ENCODE measurements at regions not wholly inside any gene's neighbourhood (a gene's known extent, or its start where the extent isn't known, plus 50 kb on each side); places are given as distances from the start of the nearest gene placed in this dataset.

- DNase-seq (ENCODE audit: low spot score), result no peak
- TF ChIP-seq FOXA2 (IDR thresholded peaks at IDR 0.05) (no peak), GABPA (IDR thresholded peaks at IDR 0.05 in 1 of 2, conservative IDR thresholded peaks at IDR 0.05 in 1 of 2) (no peak), EGR1 (IDR thresholded peaks at IDR 0.05; ENCODE audit: low read depth in 2 of 2) (no peak), SP1 (IDR thresholded peaks at IDR 0.05) (no peak), YY1 (IDR thresholded peaks at IDR 0.05) (no peak), JUND (IDR thresholded peaks at IDR 0.05) (no peak), CTCF (IDR thresholded peaks at IDR 0.05; ENCODE audit: low read depth, low read length, missing input control) (no peak), HNF4G (IDR thresholded peaks at IDR 0.05) (no peak), TAF1 (conservative IDR thresholded peaks at IDR 0.05) (no peak), MAX (IDR thresholded peaks at IDR 0.05) (no peak), REST (IDR thresholded peaks at IDR 0.05) (no peak), FOXA1 (IDR thresholded peaks at IDR 0.05) (no peak), ZBTB33 (IDR thresholded peaks at IDR 0.05) (no peak), ATF3 (IDR thresholded peaks at IDR 0.05) (no peak), NR2F2 (IDR thresholded peaks at IDR 0.05) (no peak), RAD21 (IDR thresholded peaks at IDR 0.05) (no peak), HNF4A (conservative IDR thresholded peaks at IDR 0.05) (no peak), RXRA (IDR thresholded peaks at IDR 0.05) (no peak)
- H3K9me3 ChIP-seq (ENCODE audit: control insufficient read depth in 4 of 4, low read length in 3 of 4), result no peaks in the 10 kb centered on the region
- H3K27me3 ChIP-seq (ENCODE audit: control insufficient read depth in 4 of 4, insufficient read depth in 4 of 4, low read length in 3 of 4), result no peaks in the 10 kb centered on the region
- H3K27ac ChIP-seq (ENCODE audit: low read depth in 1 of 2, low read length in 2 of 2), result no peak overlapping the region
- WGBS, result 99% methylated on average over 1 of the region's 1 CpG
- H3K4me1 ChIP-seq (ENCODE audit: control insufficient read depth in 4 of 4, insufficient read depth in 4 of 4, low read length in 3 of 4), result no peaks in the 10 kb centered on the region
- H3K36me3 ChIP-seq (ENCODE audit: control insufficient read depth in 4 of 4, insufficient read depth in 3 of 4, low read depth in 1 of 4, low read length in 3 of 4), result no peaks in the 10 kb centered on the region
- H3K9ac ChIP-seq (ENCODE audit: low read depth in 1 of 2, low read length in 2 of 2), result no peak overlapping the region
- no peak overlapping the region for H3K4me3 ChIP-seq (ENCODE audit: low read depth in 1 of 3, low read length in 3 of 3)
These were observed 574.1 kb downstream of the HAO1 start for GRCh38 chr20:7366189-7366588.

Data from liver (tissue), 8 donors.